Stimulated activated CD8-positive, alpha-beta memory T cell treated with anti-CD3 and anti-CD28 coated beads, Interleukin-15, amount 100 ng/mL, for 48 hours (primary cell): ENCODE measurements at regions not wholly inside any gene's neighbourhood (a gene's known extent, or its start where the extent isn't known, plus 50 kb on each side); places are given as distances from the start of the nearest gene placed in this dataset.

Experiments
- DNase-seq, 2 donors: peaks; one replicate each; pipeline ENCODE4 v3.0.0-alpha.2; 2020; ENCODE audit warnings: low read depth in 2 of 2

- DNase-seq, result no peak
Observed at GRCh38 chr2:234835738-234836137, 116.1 kb upstream of the SH3BP4 start.

DNA sequence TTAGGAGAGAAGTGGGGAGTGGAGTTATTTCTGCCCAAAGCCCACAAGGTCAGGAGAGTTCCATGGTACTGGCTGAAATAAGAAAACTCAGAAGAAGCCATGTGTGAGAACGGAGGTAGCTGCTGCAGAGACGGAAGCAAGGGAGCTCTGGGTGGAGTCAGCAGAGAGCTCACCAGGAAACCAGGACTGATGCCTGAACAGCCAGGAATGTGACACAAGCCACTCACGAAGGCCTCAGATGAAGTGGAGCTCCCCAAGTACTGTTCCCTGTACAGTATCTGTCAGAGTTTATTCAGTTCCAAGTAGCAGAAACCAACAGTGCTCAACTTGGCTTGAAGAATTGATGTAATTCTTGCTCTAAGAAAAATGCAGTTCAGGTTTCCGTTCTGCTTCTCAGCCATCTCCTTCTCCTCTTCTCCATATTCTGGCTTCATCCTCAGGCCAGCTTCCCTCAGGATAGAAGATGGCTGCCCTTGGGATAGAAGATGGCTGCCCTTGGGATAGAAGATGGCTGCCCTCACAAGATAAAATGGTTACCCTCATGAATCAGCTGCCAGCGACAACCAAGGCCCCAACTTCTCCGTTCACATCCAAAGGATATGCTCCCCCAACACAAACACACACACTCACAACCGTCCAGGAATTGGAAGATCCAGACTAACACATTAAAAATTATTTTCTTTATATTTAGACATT is 117.4 kb upstream of the SH3BP4 start:
- no peak for DNase-seq

- DNase-seq, result no peak
Observed at GRCh38 chr2:234830853-234831252, 121.0 kb upstream of the SH3BP4 start.

GRCh38 chr2:234829074-234829455 is 122.8 kb upstream of the SH3BP4 start:
- DNase-seq, result no peak

- DNase-seq, result no peak
Observed at GRCh38 chr2:234828382-234829073, 123.3 kb upstream of the SH3BP4 start.

GRCh38 chr2:234827096-234827860 is 124.5 kb upstream of the SH3BP4 start:
- no peak for DNase-seq

GRCh38 chr2:234826681-234827080 is 125.1 kb upstream of the SH3BP4 start:
- no peak for DNase-seq

DNA sequence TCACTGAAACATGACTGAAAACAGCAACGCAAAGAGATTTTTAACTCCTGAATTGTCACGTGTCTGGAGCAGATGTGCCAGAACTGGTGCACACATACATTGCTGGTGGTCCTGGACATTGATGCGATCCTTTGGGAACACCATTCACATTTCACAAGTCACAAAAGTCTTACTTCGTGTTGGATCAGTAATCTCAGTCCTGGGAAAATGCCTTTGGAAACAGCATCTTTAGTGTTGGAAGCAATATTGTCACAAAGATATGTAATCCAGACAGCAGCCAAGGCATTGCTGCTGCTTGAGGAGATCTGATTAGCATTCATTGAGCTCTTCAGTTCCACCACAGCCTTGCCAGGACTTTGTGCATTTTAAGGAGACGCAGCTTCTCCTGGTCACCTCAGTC is 126.2 kb upstream of the SH3BP4 start:
- DNase-seq, result no peak

GRCh38 chr2:234823877-234824376 is 127.9 kb upstream of the SH3BP4 start:
- no peak for DNase-seq

- no peak for DNase-seq
Observed at GRCh38 chr2:234823196-234823876, 128.5 kb upstream of the SH3BP4 start.

DNA sequence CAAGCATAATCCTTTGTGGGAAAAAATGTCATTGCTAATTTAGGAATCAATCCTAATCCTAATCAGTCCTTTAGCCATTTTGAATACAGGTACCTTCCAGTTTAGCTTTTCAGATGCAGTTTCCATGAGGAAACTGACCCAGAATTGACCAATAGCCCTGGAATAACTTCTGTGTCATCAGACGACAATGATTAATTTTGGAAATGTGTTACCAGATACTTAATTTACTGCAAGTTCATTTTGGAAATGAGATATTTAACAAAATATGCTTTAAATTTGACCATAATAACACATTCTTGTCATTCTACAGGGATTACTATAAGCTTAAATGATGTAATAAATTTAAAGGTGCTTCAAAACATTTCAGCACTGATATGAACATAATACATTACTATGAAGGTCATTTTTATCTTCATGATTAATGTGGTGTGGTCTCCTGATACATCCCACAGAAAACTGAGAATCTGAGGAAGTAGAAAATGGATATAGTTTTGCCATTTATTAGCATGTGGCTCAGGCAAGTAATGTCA is 129.8 kb upstream of the SH3BP4 start:
- no peak for DNase-seq

- no peak for DNase-seq
Observed at GRCh38 chr2:234818937-234819336, 132.9 kb upstream of the SH3BP4 start.

DNA sequence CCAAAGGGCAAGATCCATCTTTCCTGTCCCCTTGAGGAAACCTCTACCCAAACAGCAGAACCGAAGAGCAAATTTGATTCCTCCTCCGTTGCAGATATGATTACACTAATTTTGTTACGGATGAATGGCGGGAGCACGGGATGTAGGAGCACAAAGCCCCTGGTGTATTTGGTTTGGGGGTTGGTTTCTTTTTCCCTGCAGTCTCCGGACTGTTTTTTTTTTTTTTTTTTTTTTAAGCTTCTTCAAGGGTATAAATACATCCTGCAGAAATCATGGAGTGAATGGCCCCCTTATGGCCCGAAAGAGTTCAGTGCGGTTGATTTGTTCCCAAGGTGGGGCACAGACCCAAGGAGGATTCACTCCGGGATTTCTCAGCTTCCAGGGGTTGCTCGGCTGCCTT is 135.3 kb upstream of the SH3BP4 start:
- DNase-seq, result no peak

DNA sequence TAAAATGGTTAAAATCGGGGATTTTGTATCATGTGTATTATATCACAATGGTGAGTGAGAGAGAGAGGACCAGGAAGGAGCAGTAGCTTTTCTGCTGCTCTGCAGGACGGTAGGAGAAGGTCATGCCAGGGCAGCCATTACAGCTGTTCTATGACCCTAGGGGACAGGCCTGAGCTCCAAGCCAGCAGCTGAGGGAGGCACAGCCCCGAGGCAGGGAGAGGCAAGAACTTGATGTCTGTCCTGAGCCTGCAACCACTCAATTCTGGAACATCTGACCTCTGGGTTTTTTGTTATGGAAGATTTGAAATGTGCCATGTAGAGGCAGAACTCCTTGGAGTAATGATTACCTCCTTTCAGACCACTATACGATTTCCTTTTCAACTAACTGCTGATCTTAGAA is 135.8 kb upstream of the SH3BP4 start:
- no peak for DNase-seq

- DNase-seq, result no peak
Observed at GRCh38 chr2:234814374-234814773, 137.4 kb upstream of the SH3BP4 start.

DNA sequence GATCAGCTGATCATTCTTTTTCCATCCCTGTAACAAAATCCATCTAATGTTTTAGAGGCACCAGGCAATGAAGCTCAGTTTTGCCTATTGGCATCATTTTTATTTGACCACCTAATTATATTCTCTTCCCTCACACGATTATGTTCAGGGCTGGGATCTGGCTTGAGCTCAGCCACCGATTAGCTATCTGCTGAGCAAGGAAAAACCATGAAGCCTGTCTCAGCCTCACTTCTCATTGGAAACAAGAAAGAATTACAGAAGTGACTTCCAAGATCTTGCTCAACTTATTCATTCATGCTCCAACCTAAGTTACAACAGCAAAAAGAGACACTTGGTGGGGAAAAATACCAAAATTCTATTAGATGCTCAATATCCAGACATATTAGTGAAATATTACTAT is 139.0 kb upstream of the SH3BP4 start:
- DNase-seq, result no peak

- DNase-seq, result no peak
Observed at GRCh38 chr2:234808907-234809306, 142.9 kb upstream of the SH3BP4 start.

DNA sequence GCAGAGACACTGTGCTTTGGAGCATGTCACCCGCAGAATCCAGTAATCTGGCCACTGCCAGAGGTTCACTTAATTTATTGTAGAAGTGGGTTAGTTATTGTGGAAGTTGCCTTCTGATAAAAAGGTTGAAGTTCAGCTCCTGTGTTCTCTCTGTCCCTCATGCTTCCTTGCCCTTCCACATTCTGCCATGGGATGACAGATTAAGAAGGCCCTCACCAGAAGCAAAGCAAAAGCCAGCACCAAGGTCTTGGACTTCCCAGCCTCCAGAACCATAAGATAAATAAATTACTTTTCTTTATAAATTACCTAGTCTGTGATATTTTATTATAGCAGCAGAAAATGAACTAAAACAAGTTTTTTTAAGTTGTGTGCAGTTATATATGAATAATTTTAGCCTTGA is 145.0 kb upstream of the SH3BP4 start:
- no peak for DNase-seq

GRCh38 chr2:234805836-234806235 is 146.0 kb upstream of the SH3BP4 start:
- no peak for DNase-seq

DNA sequence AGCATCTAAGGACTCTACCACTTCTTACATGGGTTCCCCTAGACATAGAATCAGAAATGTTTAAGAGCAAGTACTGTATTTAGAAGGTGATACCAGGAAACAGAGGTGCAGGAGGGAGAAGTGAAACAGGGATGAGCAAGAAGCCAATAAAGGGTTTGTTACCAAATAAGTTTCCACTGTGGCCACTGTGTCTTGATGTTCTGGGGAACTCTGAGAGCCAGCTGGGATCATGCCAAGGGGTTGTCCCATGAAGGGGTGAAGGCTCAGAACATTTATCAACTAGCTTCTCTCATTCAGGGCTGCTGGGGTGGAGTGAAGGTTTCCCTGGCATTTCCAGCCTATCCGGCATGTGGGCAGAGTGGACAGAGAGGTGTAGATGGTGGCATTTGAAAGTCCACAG is 147.1 kb upstream of the SH3BP4 start:
- DNase-seq, result no peak

DNA sequence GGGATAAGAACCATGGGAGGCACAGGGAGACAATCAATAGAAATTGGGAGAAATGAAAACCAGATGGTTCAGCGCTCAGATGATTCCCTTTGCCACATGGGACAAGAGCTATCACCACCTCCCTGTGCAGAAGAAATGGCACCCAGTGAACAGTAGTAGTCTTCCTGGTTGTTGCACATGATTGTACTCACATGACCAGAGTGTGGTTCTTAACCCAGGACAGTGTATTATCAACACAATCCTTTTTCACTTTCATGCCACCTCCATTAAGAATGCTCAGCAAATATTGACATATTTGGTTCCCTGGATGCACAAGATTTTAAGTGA is 149.0 kb upstream of the SH3BP4 start:
- DNase-seq, result no peak
